Fibroblast of the aortic adventitia (primary cell): ENCODE measurements at regions not wholly inside any gene's neighbourhood (a gene's known extent, or its start where the extent isn't known, plus 50 kb on each side); places are given as distances from the start of the nearest gene placed in this dataset.
A peak's percentile ranks its signal among the peaks of the same experiment; 100 is the strongest.

ENCODE experiments used
- DNase-seq: peaks from one replicate; pipeline ENCODE4 v3.0.0-alpha.2; 2010; ENCODE audit warnings: low read depth
- H3K4me3 ChIP-seq: 2 replicates; pipeline ENCODE4 v1.5.1; 2011; ENCODE audit warnings: low read depth, mild to moderate bottlenecking, control low read depth, low read length, moderate library complexity
- TF ChIP-seq, protein P1 (sequence below): IDR thresholded peaks from 2 replicates; pipeline ENCODE4 v1.5.1; 2011; ENCODE audit warnings: mild to moderate bottlenecking, low read length, control low read depth, inconsistent platforms; ENCODE audit not compliant: insufficient read depth

- peak; percentile 95 for DNase-seq
- TF ChIP-seq, protein P1, sequence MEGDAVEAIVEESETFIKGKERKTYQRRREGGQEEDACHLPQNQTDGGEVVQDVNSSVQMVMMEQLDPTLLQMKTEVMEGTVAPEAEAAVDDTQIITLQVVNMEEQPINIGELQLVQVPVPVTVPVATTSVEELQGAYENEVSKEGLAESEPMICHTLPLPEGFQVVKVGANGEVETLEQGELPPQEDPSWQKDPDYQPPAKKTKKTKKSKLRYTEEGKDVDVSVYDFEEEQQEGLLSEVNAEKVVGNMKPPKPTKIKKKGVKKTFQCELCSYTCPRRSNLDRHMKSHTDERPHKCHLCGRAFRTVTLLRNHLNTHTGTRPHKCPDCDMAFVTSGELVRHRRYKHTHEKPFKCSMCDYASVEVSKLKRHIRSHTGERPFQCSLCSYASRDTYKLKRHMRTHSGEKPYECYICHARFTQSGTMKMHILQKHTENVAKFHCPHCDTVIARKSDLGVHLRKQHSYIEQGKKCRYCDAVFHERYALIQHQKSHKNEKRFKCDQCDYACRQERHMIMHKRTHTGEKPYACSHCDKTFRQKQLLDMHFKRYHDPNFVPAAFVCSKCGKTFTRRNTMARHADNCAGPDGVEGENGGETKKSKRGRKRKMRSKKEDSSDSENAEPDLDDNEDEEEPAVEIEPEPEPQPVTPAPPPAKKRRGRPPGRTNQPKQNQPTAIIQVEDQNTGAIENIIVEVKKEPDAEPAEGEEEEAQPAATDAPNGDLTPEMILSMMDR = no peak
- no peak overlapping the region for H3K4me3 ChIP-seq
Observed at GRCh38 chr10:44195112-44196007, 189.5 kb downstream of the CXCL12 start.

DNA sequence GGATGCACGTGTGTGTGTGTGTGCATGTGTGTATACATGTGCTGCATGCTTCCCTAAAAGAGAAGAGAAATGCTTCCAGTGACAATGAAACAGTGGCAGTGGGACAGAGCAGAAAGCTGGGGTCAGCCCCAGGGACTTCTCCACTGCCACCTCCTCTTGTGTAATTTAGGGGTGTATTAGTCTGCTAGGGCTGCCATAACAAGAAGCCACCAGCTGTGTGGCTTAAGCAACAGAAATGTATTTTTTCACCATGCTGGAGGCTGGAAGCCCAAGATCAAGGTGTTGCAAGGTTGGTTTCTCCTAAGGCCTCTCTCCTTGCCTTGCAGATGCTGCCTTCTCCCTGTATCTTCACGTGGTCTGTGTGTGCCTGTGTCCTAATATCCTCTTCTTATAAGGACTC is 190.5 kb downstream of the CXCL12 start:
- no peak overlapping the region for H3K4me3 ChIP-seq
- TF ChIP-seq, protein P1 = no peak
- no peak for DNase-seq

- H3K4me3 ChIP-seq = no peak overlapping the region
- no peak for DNase-seq
- TF ChIP-seq, protein P1 = no peak
Observed at GRCh38 chr10:44193567-44194220, 191.2 kb downstream of the CXCL12 start.

- no peak for DNase-seq
- no peak overlapping the region for H3K4me3 ChIP-seq
- TF ChIP-seq, protein P1 = no peak
Observed at GRCh38 chr10:44193166-44193565, 191.7 kb downstream of the CXCL12 start.

DNA sequence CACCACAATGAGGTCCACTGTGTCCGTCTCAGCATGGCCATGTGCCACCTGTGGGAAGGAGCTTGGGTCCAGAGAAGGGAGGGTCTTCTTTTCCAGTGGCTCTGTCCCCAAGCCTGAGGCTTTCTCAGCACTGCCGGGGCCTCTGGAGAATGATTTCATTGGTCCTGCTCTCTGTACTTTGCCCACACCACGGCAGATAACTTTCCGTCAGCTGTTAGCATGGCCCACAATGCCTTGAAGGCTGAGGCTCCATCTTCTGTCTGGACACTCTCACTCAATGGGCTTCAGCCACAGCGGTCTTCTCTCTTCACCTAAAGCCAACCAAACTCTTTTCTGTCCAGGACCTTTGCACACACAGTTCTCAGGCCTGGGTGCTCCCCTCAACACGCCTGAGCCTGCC is 192.5 kb downstream of the CXCL12 start:
- TF ChIP-seq, protein P1 = no peak
- DNase-seq = no peak
- no peak overlapping the region for H3K4me3 ChIP-seq

- TF ChIP-seq, protein P1 = no peak
- DNase-seq = no peak
- no peak overlapping the region for H3K4me3 ChIP-seq
Observed at GRCh38 chr10:44190541-44190940, 194.4 kb downstream of the CXCL12 start.
